CD14-positive monocyte (primary cell): ENCODE measurements at regions not wholly inside any gene's neighbourhood (a gene's known extent, or its start where the extent isn't known, plus 50 kb on each side); places are given as distances from the start of the nearest gene placed in this dataset.

Experiments
- DNase-seq, 3 donors: peaks; one replicate each; pipeline ENCODE4 v3.0.0-alpha.2; 2011 to 2022
- H2AFZ ChIP-seq: 2 replicates; pipeline ENCODE4 v1.6.0; 2012; ENCODE audit warnings: mild to moderate bottlenecking, low read depth, low read length, inconsistent platforms; ENCODE audit not compliant: insufficient read depth, poor library complexity, severe bottlenecking
- H3K27ac ChIP-seq, 2 donors: 1 replicate in 1 of 2; 2 replicates in 1 of 2; pipeline ENCODE4 v1.5.1; 2012 to 2013; ENCODE audit warnings: low read length in 2 of 2, control low read depth in 1 of 2, inconsistent platforms in 1 of 2, low read depth in 1 of 2, mild to moderate bottlenecking in 1 of 2
- H3K27me3 ChIP-seq, 2 donors: one replicate each; pipeline versions ENCODE4 v1.6.0 to v1.6.1; 2011 to 2013; ENCODE audit warnings: low read length in 2 of 2; ENCODE audit not compliant: control insufficient read depth in 2 of 2, insufficient read depth in 2 of 2
- H3K36me3 ChIP-seq, 2 donors: replicated peaks in 1 of 2; 1 replicate in 1 of 2; 2 replicates in 1 of 2; pipeline versions ENCODE4 v1.5.1 to v1.6.1; 2012 to 2013; ENCODE audit warnings: low read length in 2 of 2, control low read depth in 1 of 2, inconsistent platforms in 1 of 2, mild to moderate bottlenecking in 1 of 2; ENCODE audit not compliant: insufficient read depth in 2 of 2, control insufficient read depth in 1 of 2
- H3K4me1 ChIP-seq, 2 donors: 1 replicate in 1 of 2; 2 replicates in 1 of 2; pipeline versions ENCODE4 v1.5.1 to v1.6.1; 2012 to 2013; ENCODE audit warnings: low read length in 2 of 2, control low read depth in 1 of 2, inconsistent platforms in 1 of 2, mild to moderate bottlenecking in 1 of 2, moderate library complexity in 1 of 2; ENCODE audit not compliant: insufficient read depth in 2 of 2, control insufficient read depth in 1 of 2
- H3K4me2 ChIP-seq: replicated peaks from 2 replicates; pipeline ENCODE3; 2012; ENCODE audit warnings: low read length, moderate library complexity, mild to moderate bottlenecking; ENCODE audit not compliant: poor library complexity, severe bottlenecking; ENCODE audit errors: extremely low read depth
- H3K4me3 ChIP-seq, 3 experiments: fragments of 200-600 bp in 1 of 3; sonication (generic) in 1 of 3; replicated peaks in 1 of 3; 1 replicate in 2 of 3; 2 replicates in 1 of 3; pipeline ENCODE4 v1.5.1; 2011 to 2013; ENCODE audit warnings: low read length in 3 of 3, mild to moderate bottlenecking in 3 of 3, control low read depth in 2 of 3, low read depth in 2 of 3, inconsistent platforms in 1 of 3, moderate library complexity in 1 of 3
- H3K79me2 ChIP-seq: 2 replicates; pipeline ENCODE4 v1.6.0; 2012; ENCODE audit warnings: mild to moderate bottlenecking, control low read depth, inconsistent platforms, low read length, moderate library complexity; ENCODE audit not compliant: insufficient read depth
- H3K9ac ChIP-seq: 2 replicates; pipeline ENCODE4 v1.6.0; 2017; ENCODE audit warnings: low read length, mild to moderate bottlenecking; ENCODE audit not compliant: insufficient read depth, poor library complexity, severe bottlenecking
- H3K9me3 ChIP-seq, 2 donors: replicated peaks in 1 of 2; 1 replicate in 1 of 2; 2 replicates in 1 of 2; pipeline versions ENCODE4 v1.5.1 to v1.6.1; 2012 to 2013; ENCODE audit warnings: low read length in 2 of 2, control low read depth in 1 of 2; ENCODE audit not compliant: control insufficient read depth in 1 of 2, insufficient read depth in 1 of 2
- H4K20me1 ChIP-seq: 2 replicates; pipeline ENCODE4 v1.6.0; 2012; ENCODE audit warnings: mild to moderate bottlenecking, low read length, control low read depth, moderate library complexity; ENCODE audit not compliant: insufficient read depth
- H3K27ac Mint-ChIP-seq, 7 donors: one replicate each; pipeline ENCODE4 v1.8.0; 2020; ENCODE audit warnings: mild to moderate bottlenecking in 7 of 7, mixed read lengths in 7 of 7, moderate library complexity in 6 of 7, inconsistent platforms in 2 of 7
- H3K27me3 Mint-ChIP-seq, 3 donors: one replicate each; pipeline ENCODE4 v1.8.0; 2021 to 2022; ENCODE audit warnings: low read depth in 3 of 3, mild to moderate bottlenecking in 3 of 3, mixed read lengths in 3 of 3, moderate library complexity in 3 of 3, inconsistent platforms in 1 of 3
- H3K36me3 Mint-ChIP-seq, 2 donors: one replicate each; pipeline ENCODE4 v1.8.0; 2020; ENCODE audit warnings: mixed read lengths in 2 of 2, inconsistent platforms in 1 of 2, mild to moderate bottlenecking in 1 of 2
- H3K4me1 Mint-ChIP-seq: one replicate; pipeline ENCODE4 v1.8.0; 2020; ENCODE audit warnings: mild to moderate bottlenecking, mixed read lengths
- H3K4me3 Mint-ChIP-seq, 2 donors: one replicate each; pipeline ENCODE4 v1.8.0; 2020; ENCODE audit warnings: mild to moderate bottlenecking in 2 of 2, mixed read lengths in 2 of 2, moderate library complexity in 1 of 2
- H3K9me3 Mint-ChIP-seq, 7 donors: one replicate each; pipeline ENCODE4 v1.8.0; 2020 to 2022; ENCODE audit warnings: mixed read lengths in 7 of 7, mild to moderate bottlenecking in 6 of 7, moderate library complexity in 6 of 7, inconsistent platforms in 2 of 7
- WGBS: methylation state at CpG from one replicate; pipeline ENCODE4 v1.1.5; 2013; ENCODE audit warnings: missing lambda C conversion rate; ENCODE audit not compliant: insufficient coverage; 5-methylcytosine and 5-hydroxymethylcytosine counted together
- intact Hi-C, 2 donors: fragments of 100-400 bp; cut with micrococcal nuclease; formaldehyde crosslinking; loops; one replicate each; pipeline versions ENCODE4 v1.15.0 to v1.15.1; 2023
- TF ChIP-seq, protein P1 (sequence below): fragments of 200-600 bp; IDR thresholded peaks from one replicate; pipeline ENCODE4 v1.8.0; 2022; ENCODE audit warnings: antibody characterized with exemption, mild to moderate bottlenecking

DNA sequence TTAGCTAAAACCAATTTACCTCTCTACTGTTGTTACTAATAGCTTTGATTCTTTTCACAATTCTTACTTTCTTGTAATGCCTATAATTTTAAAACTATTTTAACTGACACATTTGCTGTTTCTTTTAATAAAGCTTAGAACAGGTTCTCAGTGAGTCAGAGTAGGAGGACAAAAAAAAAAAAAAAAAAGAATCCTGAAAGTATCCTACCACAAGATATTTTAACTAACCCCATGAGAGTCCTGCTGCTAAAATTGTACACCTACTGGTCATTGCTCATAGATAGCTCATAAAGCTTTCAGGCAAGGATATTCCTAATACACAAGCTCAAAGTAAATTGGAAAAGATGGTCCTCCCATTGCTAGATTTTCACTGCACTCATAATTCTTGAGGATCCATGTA lies 301.0 kb downstream of the CENPW start:
- Mint-ChIP-seq H3K9me3 (peaks cover 0 to 3% (median 0%) of the 10 kb centered on the region in 7 donors), H3K27me3 (no peaks in the 10 kb centered on the region), H3K27ac (no peak overlapping the region), H3K4me3 (no peak overlapping the region), H3K4me1 (no peaks in the 10 kb centered on the region), H3K36me3 (no peaks in the 10 kb centered on the region)
- H3K9me3 ChIP-seq = no peaks in the 10 kb centered on the region
- DNase-seq = no peak
- H3K4me1 ChIP-seq = no peaks in the 10 kb centered on the region
- TF ChIP-seq, protein P1, sequence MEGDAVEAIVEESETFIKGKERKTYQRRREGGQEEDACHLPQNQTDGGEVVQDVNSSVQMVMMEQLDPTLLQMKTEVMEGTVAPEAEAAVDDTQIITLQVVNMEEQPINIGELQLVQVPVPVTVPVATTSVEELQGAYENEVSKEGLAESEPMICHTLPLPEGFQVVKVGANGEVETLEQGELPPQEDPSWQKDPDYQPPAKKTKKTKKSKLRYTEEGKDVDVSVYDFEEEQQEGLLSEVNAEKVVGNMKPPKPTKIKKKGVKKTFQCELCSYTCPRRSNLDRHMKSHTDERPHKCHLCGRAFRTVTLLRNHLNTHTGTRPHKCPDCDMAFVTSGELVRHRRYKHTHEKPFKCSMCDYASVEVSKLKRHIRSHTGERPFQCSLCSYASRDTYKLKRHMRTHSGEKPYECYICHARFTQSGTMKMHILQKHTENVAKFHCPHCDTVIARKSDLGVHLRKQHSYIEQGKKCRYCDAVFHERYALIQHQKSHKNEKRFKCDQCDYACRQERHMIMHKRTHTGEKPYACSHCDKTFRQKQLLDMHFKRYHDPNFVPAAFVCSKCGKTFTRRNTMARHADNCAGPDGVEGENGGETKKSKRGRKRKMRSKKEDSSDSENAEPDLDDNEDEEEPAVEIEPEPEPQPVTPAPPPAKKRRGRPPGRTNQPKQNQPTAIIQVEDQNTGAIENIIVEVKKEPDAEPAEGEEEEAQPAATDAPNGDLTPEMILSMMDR = no peak
- H3K9ac ChIP-seq = no peak overlapping the region
- no peak overlapping the region for H2AFZ ChIP-seq
- H3K79me2 ChIP-seq = no peaks in the 10 kb centered on the region
- intact Hi-C loops = no loop called here
- no peaks in the 10 kb centered on the region for H4K20me1 ChIP-seq
- H3K4me3 ChIP-seq = no peak overlapping the region
- H3K27ac ChIP-seq = no peak overlapping the region
- H3K27me3 ChIP-seq = no peaks in the 10 kb centered on the region
- no peaks in the 10 kb centered on the region for H3K36me3 ChIP-seq
- H3K4me2 ChIP-seq = no peak overlapping the region

DNA sequence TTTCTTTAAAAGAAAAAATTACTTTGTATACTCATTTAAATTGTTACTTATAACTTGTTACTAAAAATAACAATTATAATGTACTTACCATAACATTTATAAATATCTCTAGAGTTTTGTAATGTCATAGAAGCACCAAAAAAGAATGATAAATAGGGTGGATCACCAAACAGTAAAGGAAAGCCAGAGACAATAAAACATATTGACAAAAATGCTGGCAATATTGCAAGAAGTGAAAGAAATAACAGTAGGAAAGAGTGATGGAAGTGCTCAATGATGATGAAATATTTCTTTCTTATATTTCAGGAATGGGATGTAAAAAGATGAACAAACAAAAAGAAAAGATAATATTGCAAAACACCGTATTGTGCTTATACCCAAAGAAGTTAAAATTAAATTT lies 301.7 kb downstream of the CENPW start:
- H3K4me3 Mint-ChIP-seq = no peak overlapping the region
- no peaks in the 10 kb centered on the region for H3K79me2 ChIP-seq
- H4K20me1 ChIP-seq = no peaks in the 10 kb centered on the region
- no peak overlapping the region for H3K4me3 ChIP-seq
- DNase-seq = no peak
- TF ChIP-seq, protein P1 = no peak
- no peaks in the 10 kb centered on the region for H3K27me3 Mint-ChIP-seq
- H3K9me3 ChIP-seq = no peaks in the 10 kb centered on the region
- intact Hi-C loops = no loop called here
- no peaks in the 10 kb centered on the region for H3K4me1 Mint-ChIP-seq
- no peak overlapping the region for H3K4me2 ChIP-seq
- H3K36me3 Mint-ChIP-seq = no peaks in the 10 kb centered on the region
- H3K9me3 Mint-ChIP-seq = peaks cover 0 to 3% (median 0%) of the 10 kb centered on the region in 7 donors
- no peak overlapping the region for H3K9ac ChIP-seq
- H3K4me1 ChIP-seq = no peaks in the 10 kb centered on the region
- H3K36me3 ChIP-seq = no peaks in the 10 kb centered on the region
- no CpG with 5 or more reads among the region's 1 CpG for WGBS
- no peaks in the 10 kb centered on the region for H3K27me3 ChIP-seq
- no peak overlapping the region for H3K27ac ChIP-seq
- no peak overlapping the region for H3K27ac Mint-ChIP-seq
- H2AFZ ChIP-seq = no peak overlapping the region
